Trophoblast cell (in vitro differentiated cells and primary cell): ENCODE measurements at regions not wholly inside any gene's neighbourhood (a gene's known extent, or its start where the extent isn't known, plus 50 kb on each side); places are given as distances from the start of the nearest gene placed in this dataset.

Source experiments
- DNase-seq, 2 donors: peaks; one replicate each; pipeline ENCODE4 v3.0.0-alpha.2; 2016
- H2AFZ ChIP-seq: 2 replicates; pipeline ENCODE4 v1.6.1; 2013; ENCODE audit warnings: low read length, moderate library complexity, mild to moderate bottlenecking; ENCODE audit not compliant: insufficient read depth, poor library complexity
- H2AK5ac ChIP-seq: 2 replicates; pipeline ENCODE4 v1.6.1; 2013; ENCODE audit warnings: mild to moderate bottlenecking, low read length
- H2BK120ac ChIP-seq: 2 replicates; pipeline ENCODE4 v1.6.1; 2013; ENCODE audit warnings: low read length, mild to moderate bottlenecking, moderate library complexity; ENCODE audit not compliant: insufficient read depth, poor library complexity
- H2BK12ac ChIP-seq: 2 replicates; pipeline ENCODE4 v1.6.1; 2013; ENCODE audit warnings: mild to moderate bottlenecking, low read length, moderate library complexity
- H2BK5ac ChIP-seq: 2 replicates; pipeline ENCODE4 v1.6.1; 2013; ENCODE audit warnings: low read length, low read depth, moderate library complexity, mild to moderate bottlenecking; ENCODE audit not compliant: poor library complexity
- H3K14ac ChIP-seq: 2 replicates; pipeline ENCODE4 v1.6.1; 2013; ENCODE audit warnings: mild to moderate bottlenecking, low read length
- H3K18ac ChIP-seq: 2 replicates; pipeline ENCODE4 v1.6.1; 2013; ENCODE audit warnings: mild to moderate bottlenecking, low read length
- H3K23ac ChIP-seq: 2 replicates; pipeline ENCODE4 v1.6.1; 2013; ENCODE audit warnings: low read length
- H3K27ac ChIP-seq: 2 replicates; pipeline ENCODE4 v1.5.1; 2013; ENCODE audit warnings: low read depth, mild to moderate bottlenecking, inconsistent platforms, low read length, moderate library complexity
- H3K27me3 ChIP-seq: 2 replicates; pipeline ENCODE4 v1.6.1; 2013; ENCODE audit warnings: inconsistent platforms, mild to moderate bottlenecking, low read length, moderate library complexity; ENCODE audit not compliant: insufficient read depth
- H3K36me3 ChIP-seq, 2 experiments: 1 replicate in 1 of 2; 2 replicates in 1 of 2; pipeline ENCODE4 v1.6.1; 2013; ENCODE audit warnings: low read length in 2 of 2, mild to moderate bottlenecking in 2 of 2, moderate library complexity in 1 of 2; ENCODE audit not compliant: insufficient read depth in 2 of 2, control insufficient read depth in 1 of 2
- H3K4ac ChIP-seq: 2 replicates; pipeline ENCODE4 v1.6.1; 2013; ENCODE audit warnings: low read depth, mild to moderate bottlenecking, low read length, moderate library complexity
- H3K4me1 ChIP-seq, 2 experiments: 1 replicate in 1 of 2; 2 replicates in 1 of 2; pipeline ENCODE4 v1.6.1; 2013; ENCODE audit warnings: low read length in 2 of 2, mild to moderate bottlenecking in 2 of 2, moderate library complexity in 1 of 2; ENCODE audit not compliant: insufficient read depth in 2 of 2, control insufficient read depth in 1 of 2
- H3K4me2 ChIP-seq: 2 replicates; pipeline ENCODE4 v1.6.1; 2013; ENCODE audit warnings: inconsistent platforms, mild to moderate bottlenecking, low read length, moderate library complexity
- H3K4me3 ChIP-seq: 2 replicates; pipeline ENCODE4 v1.5.1; 2013; ENCODE audit warnings: mild to moderate bottlenecking, low read depth, low read length, inconsistent platforms
- H3K79me1 ChIP-seq: one replicate; pipeline ENCODE4 v1.6.1; 2013; ENCODE audit warnings: low read length
- H3K79me2 ChIP-seq: 2 replicates; pipeline ENCODE4 v1.6.1; 2013; ENCODE audit warnings: low read length, mild to moderate bottlenecking; ENCODE audit not compliant: control insufficient read depth, insufficient read depth, poor library complexity
- H3K9ac ChIP-seq: 2 replicates; pipeline ENCODE4 v1.6.1; 2013; ENCODE audit warnings: mild to moderate bottlenecking, low read length
- H3K9me3 ChIP-seq: 2 replicates; pipeline ENCODE4 v1.6.1; 2013; ENCODE audit warnings: low read depth, mild to moderate bottlenecking, control low read depth, inconsistent platforms, low read length; ENCODE audit not compliant: insufficient read depth
- H4K12ac ChIP-seq: 2 replicates; pipeline ENCODE4 v1.6.1; 2013; ENCODE audit warnings: low read depth, mild to moderate bottlenecking, low read length, moderate library complexity
- H4K8ac ChIP-seq: 2 replicates; pipeline ENCODE4 v1.6.1; 2013; ENCODE audit warnings: low read depth, mild to moderate bottlenecking, low read length, moderate library complexity
- H4K91ac ChIP-seq: one replicate; pipeline ENCODE4 v1.6.1; 2013; ENCODE audit warnings: low read depth, mild to moderate bottlenecking, low read length, moderate library complexity
- WGBS: extraction: QIAGEN DNeasy Blood & Tissue Kit; methylation state at CpG from one replicate; pipeline ENCODE4 v1.1.7; 2013; ENCODE audit warnings: missing lambda C conversion rate; ENCODE audit not compliant: insufficient read length, insufficient coverage; ENCODE audit errors: extremely low coverage; 5-methylcytosine and 5-hydroxymethylcytosine counted together

- no CpG with 5 or more reads among the region's 3 CpGs for WGBS
- H2BK5ac ChIP-seq = no peak overlapping the region
- no peaks in the 10 kb centered on the region for H3K79me2 ChIP-seq
- no peaks in the 10 kb centered on the region for H3K36me3 ChIP-seq
- H2AK5ac ChIP-seq = no peak overlapping the region
- H4K12ac ChIP-seq = no peak overlapping the region
- no peak overlapping the region for H4K8ac ChIP-seq
- no peak overlapping the region for H3K14ac ChIP-seq
- no peak overlapping the region for H3K27ac ChIP-seq
- no peak overlapping the region for H2BK12ac ChIP-seq
- no peak overlapping the region for H3K9ac ChIP-seq
- no peak overlapping the region for H4K91ac ChIP-seq
- H3K23ac ChIP-seq = no peak overlapping the region
- H3K27me3 ChIP-seq = peaks cover 2% of the 10 kb centered on the region
- no peaks in the 10 kb centered on the region for H3K79me1 ChIP-seq
- H3K4ac ChIP-seq = no peak overlapping the region
- DNase-seq = no peak
- no peak overlapping the region for H3K18ac ChIP-seq
- H3K4me2 ChIP-seq = no peak overlapping the region
- no peak overlapping the region for H2BK120ac ChIP-seq
- H2AFZ ChIP-seq = no peak overlapping the region
- no peaks in the 10 kb centered on the region for H3K4me1 ChIP-seq
- H3K9me3 ChIP-seq = peaks cover 7% of the 10 kb centered on the region
- no peak overlapping the region for H3K4me3 ChIP-seq
Observed at GRCh38 chr20:51106011-51106410, 83.1 kb upstream of the KCNG1 start.

GRCh38 chr20:51104960-51105920 lies 82.3 kb upstream of the KCNG1 start:
- Histone ChIP-seq H3K9ac (no peak overlapping the region), H3K4me2 (no peak overlapping the region), H2BK120ac (no peak overlapping the region), H3K36me3 (no peaks in the 10 kb centered on the region), H3K23ac (no peak overlapping the region), H3K4ac (no peak overlapping the region), H2BK5ac (no peak overlapping the region), H4K91ac (no peak overlapping the region), H3K27me3 (peaks cover 2% of the 10 kb centered on the region), H2AK5ac (no peak overlapping the region), H4K8ac (no peak overlapping the region), H3K18ac (no peak overlapping the region), H3K27ac (no peak overlapping the region), H3K14ac (no peak overlapping the region), H2AFZ (no peak overlapping the region), H3K4me3 (no peak overlapping the region), H3K4me1 (no peaks in the 10 kb centered on the region), H2BK12ac (no peak overlapping the region), H3K79me2 (no peaks in the 10 kb centered on the region), H3K79me1 (no peaks in the 10 kb centered on the region), H4K12ac (no peak overlapping the region), H3K9me3 (peaks cover 8% of the 10 kb centered on the region)
- no CpG with 5 or more reads among the region's 10 CpGs for WGBS
- DNase-seq = peak in 1 of 2 donors; percentile 34

GRCh38 chr20:51100617-51101016 lies 77.7 kb upstream of the KCNG1 start:
- H3K4me2 ChIP-seq = no peak overlapping the region
- H2AK5ac ChIP-seq = no peak overlapping the region
- H3K4ac ChIP-seq = no peak overlapping the region
- no peaks in the 10 kb centered on the region for H3K27me3 ChIP-seq
- no peaks in the 10 kb centered on the region for H3K36me3 ChIP-seq
- H2BK120ac ChIP-seq = no peak overlapping the region
- H3K4me3 ChIP-seq = no peak overlapping the region
- no peak overlapping the region for H3K9ac ChIP-seq
- H3K14ac ChIP-seq = no peak overlapping the region
- DNase-seq = no peak
- no peak overlapping the region for H4K8ac ChIP-seq
- H3K9me3 ChIP-seq = peaks cover 4% of the 10 kb centered on the region
- H3K23ac ChIP-seq = no peak overlapping the region
- no peak overlapping the region for H3K18ac ChIP-seq
- no peaks in the 10 kb centered on the region for H3K4me1 ChIP-seq
- H2AFZ ChIP-seq = no peak overlapping the region
- H3K79me1 ChIP-seq = no peaks in the 10 kb centered on the region
- no peak overlapping the region for H2BK5ac ChIP-seq
- no peak overlapping the region for H2BK12ac ChIP-seq
- H4K12ac ChIP-seq = no peak overlapping the region
- H3K79me2 ChIP-seq = no peaks in the 10 kb centered on the region
- no CpG with 5 or more reads among the region's 2 CpGs for WGBS
- no peak overlapping the region for H3K27ac ChIP-seq
- no peak overlapping the region for H4K91ac ChIP-seq

- H2AK5ac ChIP-seq = no peak overlapping the region
- no peaks in the 10 kb centered on the region for H3K27me3 ChIP-seq
- no peak overlapping the region for H2BK5ac ChIP-seq
- H3K79me1 ChIP-seq = no peaks in the 10 kb centered on the region
- no peaks in the 10 kb centered on the region for H3K36me3 ChIP-seq
- no peak overlapping the region for H2BK12ac ChIP-seq
- no peak overlapping the region for H3K4me2 ChIP-seq
- no peak overlapping the region for H2BK120ac ChIP-seq
- H3K79me2 ChIP-seq = no peaks in the 10 kb centered on the region
- H4K12ac ChIP-seq = no peak overlapping the region
- no peak overlapping the region for H4K91ac ChIP-seq
- peaks cover 4% of the 10 kb centered on the region for H3K9me3 ChIP-seq
- no peaks in the 10 kb centered on the region for H3K4me1 ChIP-seq
- no peak for DNase-seq
- no peak overlapping the region for H3K9ac ChIP-seq
- no peak overlapping the region for H3K14ac ChIP-seq
- H4K8ac ChIP-seq = no peak overlapping the region
- WGBS = no CpG with 5 or more reads among the region's 1 CpG
- no peak overlapping the region for H2AFZ ChIP-seq
- no peak overlapping the region for H3K18ac ChIP-seq
- no peak overlapping the region for H3K23ac ChIP-seq
- H3K27ac ChIP-seq = no peak overlapping the region
- H3K4ac ChIP-seq = no peak overlapping the region
- H3K4me3 ChIP-seq = no peak overlapping the region
Observed at GRCh38 chr20:51098284-51098810, 75.4 kb upstream of the KCNG1 start.
